ENCODE measurements at regions not wholly inside any gene's neighbourhood (a gene's known extent, or its start where the extent isn't known, plus 50 kb on each side); places are given as distances from the start of the nearest gene placed in this dataset.
"Not testable (repeated sequence)": the region's sequence is repeated elsewhere in the genome, so short reads cannot be mapped to it uniquely, and the experiment has no call there.

GRCh38 chr9:2397875-2398274 lies 223.7 kb upstream of the VLDLR start:
- TF ChIP-seq TAF1 (IDR thresholded peaks at IDR 0.05; ENCODE audit: borderline replicate concordance, low read depth, low read length); POLR2A (IDR thresholded peaks at IDR 0.05; ENCODE audit: low read depth, low read length); POLR2AphosphoS5 (IDR thresholded peaks at IDR 0.05; ENCODE audit: low read depth, low read length): not testable (repeated sequence)
